Suppressor macrophage treated with lipopolysaccharide for 4 hours (primary cell): ENCODE measurements at regions not wholly inside any gene's neighbourhood (a gene's known extent, or its start where the extent isn't known, plus 50 kb on each side); places are given as distances from the start of the nearest gene placed in this dataset.
"Not testable (repeated sequence)": the region's sequence is repeated elsewhere in the genome, so short reads cannot be mapped to it uniquely, and the experiment has no call there.

Experiments used
- DNase-seq: peaks from one replicate; pipeline ENCODE4 v3.0.0-alpha.2; 2020

- DNase-seq: no peak
Measured at GRCh38 chr14:103232031-103232808, 101.8 kb upstream of the EIF5 start.

DNA sequence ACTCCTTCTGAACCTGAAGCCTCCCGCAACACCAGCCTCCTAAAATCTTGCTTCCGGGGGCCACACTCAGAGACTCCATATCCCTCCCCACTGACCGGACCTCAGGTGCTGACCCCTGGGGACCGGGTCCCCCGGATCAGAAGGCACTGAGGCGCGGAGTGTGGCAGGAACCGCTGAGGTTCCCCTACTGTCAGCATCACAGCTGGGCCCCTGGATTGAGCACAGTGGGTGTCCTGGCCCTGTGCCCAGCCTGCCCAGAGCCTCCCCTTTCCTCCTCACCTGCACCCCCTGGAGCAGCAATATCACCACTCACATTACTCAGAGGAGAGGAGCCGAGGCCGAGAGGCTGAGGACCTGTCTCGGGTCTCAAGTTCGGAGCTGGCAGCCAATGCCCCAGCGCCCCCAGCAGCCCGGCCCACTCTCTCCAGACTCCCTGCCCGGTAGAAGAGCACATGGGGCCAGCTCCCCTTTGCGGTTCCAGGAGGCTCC lies 101.2 kb upstream of the EIF5 start:
- no peak for DNase-seq

DNA sequence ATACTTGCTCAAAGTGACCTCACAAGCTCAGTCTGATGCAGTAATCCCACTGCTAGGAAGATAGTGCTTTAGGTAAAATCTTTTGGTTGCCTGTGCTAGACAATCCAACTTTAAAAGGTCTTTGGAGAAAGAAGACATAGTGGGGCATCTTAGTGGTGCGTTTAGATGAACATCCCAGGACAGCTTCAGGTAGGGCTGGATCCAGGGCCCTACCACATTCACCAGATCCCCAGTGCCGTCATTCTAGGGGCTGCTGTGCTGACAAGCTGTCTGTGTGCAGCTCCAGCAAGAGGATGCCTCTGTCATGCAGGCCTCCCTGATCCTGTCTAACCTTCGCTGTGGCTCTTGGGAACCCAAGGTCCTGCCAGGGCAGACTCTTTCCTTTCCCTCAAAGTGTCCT lies 100.7 kb upstream of the EIF5 start:
- DNase-seq: no peak

GRCh38 chr14:103234826-103235225 lies 99.2 kb upstream of the EIF5 start:
- not testable (repeated sequence) for DNase-seq

- DNase-seq: not testable (repeated sequence)
Measured at GRCh38 chr14:103235506-103235905, 98.5 kb upstream of the EIF5 start.

DNA sequence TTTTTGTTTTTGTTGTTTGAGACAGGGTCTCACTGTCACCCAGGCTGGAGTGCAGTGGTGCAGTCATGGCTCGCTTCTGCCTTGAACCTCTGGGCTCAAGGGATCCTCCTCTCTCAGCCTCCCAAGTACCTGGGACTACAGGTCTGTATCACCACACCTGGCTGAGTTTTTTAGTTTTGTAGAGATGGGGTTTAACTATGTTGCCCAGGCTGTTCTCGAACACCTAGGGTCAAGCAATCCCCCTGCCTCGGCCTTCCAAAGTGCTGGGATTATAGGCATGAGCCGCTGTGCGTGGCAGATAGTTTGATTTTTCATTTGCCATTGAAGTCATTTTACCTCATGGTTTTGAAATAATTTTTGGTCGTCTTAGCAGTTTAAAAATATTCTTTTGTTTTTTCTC lies 94.3 kb upstream of the EIF5 start:
- no peak for DNase-seq

GRCh38 chr14:103241531-103241930 lies 92.5 kb upstream of the EIF5 start:
- DNase-seq: no peak

GRCh38 chr14:103243764-103244737 lies 90.0 kb upstream of the EIF5 start:
- DNase-seq: no peak

GRCh38 chr14:103245624-103246031 lies 88.4 kb upstream of the EIF5 start:
- not testable (repeated sequence) for DNase-seq

DNA sequence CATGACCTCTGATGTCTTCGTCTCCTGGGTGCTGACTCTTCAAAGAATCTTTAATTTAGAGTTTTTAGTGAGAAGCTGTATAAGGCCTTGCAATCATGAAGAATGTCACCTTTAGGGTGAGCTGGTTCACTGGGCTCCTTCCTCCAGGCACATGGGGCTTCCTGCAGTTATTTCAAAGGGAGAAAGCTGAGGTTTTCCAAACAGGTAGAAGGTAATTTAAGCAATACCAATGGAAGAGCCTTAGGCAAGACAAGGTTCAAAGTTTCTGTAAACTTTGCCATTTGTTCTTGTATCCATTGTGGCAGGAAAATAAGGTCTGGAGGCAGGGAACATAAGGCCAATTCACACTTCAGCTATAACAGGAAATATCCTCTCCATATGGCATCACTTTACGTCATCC lies 88.0 kb upstream of the EIF5 start:
- no peak for DNase-seq

DNA sequence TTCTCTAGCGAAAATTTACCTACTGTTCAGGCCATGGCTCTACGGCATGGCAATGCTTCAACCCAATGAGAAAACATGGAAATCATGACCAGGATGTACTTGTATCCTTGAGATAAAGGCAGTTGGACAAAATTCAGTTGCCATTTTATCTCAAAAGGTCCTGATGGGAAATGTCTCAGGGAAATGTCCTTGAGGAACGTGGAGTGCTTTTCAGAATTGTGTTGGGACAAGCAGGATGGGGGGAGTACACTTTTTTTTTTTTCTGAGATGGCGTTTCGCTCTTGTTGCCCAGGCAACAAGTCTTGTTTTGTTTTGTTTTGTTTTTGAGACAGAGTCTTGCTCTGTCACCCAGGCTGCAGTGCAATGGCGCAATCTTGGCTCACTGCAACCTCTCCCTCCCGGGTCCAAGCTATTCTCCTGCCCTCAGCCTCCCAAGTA lies 86.8 kb upstream of the EIF5 start:
- no peak for DNase-seq

DNA sequence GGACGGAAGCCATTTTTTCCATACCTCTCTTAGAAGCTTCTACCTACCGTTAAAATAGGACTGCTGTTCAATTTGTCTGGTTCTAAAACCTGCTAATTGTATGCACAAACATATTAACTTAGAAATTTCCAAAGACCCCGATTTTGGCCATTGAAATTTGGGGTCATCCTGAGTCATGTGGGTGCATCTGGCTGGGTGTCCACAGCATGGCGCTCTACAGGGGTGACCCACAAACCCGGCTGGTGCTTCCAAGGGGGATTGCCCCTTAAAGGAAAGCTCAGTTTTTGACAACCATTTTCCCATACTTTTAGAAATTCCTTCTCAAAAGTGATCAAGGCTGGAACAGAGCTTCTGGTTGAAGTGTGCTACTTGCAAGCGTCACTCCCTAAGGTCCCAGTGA lies 83.9 kb upstream of the EIF5 start:
- DNase-seq: no peak

DNA sequence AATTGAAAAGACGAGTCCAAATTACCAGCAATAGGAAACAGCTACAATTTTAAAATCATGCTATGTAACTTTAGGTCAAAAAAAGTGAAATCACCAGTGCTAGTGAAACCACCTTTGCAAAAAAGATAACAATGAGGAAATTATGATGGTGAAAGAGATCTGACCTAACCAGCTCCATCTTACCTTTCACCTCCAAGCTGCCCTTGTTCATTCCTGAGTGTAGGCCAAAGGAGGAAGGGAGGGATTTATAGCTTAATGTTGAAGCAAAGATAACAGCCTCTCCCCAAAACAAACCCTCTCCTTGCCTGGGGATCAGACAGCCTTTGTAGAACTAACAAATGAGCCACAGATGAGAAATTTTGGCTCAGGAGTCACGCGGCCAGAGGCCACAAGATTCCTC lies 83.2 kb upstream of the EIF5 start:
- DNase-seq: no peak

GRCh38 chr14:103255555-103255954 lies 78.5 kb upstream of the EIF5 start:
- DNase-seq: no peak

- no peak for DNase-seq
Measured at GRCh38 chr14:103256406-103256805, 77.6 kb upstream of the EIF5 start.

DNA sequence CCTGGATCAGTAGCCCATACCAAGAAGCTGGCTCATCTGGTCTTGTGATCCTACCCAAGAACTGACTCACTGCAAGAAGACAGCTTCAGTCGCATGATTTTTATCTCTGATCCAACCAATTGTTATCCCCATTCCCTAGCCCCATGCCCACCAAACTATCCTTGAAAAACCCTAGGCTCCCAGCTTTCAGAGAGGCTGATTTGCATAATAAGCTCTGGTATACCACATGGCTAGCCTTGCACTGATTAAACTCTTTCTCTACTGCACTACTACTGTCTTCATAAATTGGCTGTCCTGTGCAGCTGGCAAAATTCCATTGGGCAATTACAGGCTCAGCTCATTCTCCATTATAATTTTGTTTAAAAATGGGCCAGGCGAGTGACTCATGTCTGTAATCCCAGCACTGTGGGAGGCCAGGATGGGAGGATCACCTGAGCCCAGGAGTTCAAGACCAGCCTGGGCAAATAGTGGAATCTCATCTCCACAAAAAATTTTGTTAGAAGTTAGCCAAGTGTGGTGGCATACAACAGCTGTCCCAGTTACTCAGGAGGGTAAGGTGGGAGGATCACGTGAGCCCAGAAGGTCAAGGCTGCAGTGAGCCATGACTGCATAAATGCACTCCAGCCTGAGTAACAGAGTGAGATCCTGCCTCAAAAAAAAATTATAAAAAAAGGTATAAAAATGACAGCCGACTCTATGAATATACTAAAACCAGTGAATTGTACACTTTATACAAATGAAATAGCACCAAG lies 76.7 kb upstream of the EIF5 start:
- DNase-seq: no peak

DNA sequence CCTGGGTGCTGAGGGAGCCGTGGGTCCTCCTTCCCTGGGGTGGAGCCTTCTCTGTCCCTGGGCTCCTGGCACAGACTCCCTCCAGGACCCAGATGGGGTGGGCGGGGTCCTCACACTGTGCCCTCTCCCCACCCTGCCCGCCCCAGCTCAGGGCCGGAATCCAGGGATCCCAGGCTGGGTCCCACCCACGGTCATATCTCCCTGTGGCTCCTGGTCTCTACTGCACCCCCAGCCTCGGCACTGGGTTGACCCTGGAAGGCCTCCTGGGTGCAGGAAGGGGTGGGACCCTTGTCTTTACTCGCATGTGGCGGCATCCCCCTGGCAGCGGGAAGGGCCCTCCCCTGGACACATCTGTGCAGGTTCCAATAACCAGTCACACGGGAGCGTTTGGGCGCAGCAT lies 75.8 kb upstream of the EIF5 start:
- DNase-seq: no peak

DNA sequence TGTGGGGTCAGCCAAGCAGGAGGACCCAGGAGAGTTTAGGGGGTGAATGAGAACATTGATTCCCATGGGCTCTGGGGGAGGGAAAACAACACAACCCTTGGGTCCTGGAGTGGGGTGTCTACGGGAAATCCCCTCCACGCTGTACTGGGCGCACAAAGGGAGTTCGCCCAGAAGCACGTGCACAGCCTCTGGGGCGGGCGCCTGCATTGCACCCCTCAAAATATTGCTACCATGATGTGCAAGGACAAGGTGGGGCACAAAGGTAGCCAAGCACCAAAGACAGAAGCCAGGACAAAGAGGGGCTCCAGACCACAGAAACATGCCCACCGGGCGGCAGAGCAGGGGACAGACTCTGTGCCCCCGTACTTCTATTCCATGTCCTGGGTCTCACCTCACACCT lies 74.9 kb upstream of the EIF5 start:
- no peak for DNase-seq

GRCh38 chr14:103259801-103260628 lies 74.0 kb upstream of the EIF5 start:
- no peak for DNase-seq

GRCh38 chr14:103260629-103261124 lies 73.4 kb upstream of the EIF5 start:
- DNase-seq: peak; percentile 98

DNA sequence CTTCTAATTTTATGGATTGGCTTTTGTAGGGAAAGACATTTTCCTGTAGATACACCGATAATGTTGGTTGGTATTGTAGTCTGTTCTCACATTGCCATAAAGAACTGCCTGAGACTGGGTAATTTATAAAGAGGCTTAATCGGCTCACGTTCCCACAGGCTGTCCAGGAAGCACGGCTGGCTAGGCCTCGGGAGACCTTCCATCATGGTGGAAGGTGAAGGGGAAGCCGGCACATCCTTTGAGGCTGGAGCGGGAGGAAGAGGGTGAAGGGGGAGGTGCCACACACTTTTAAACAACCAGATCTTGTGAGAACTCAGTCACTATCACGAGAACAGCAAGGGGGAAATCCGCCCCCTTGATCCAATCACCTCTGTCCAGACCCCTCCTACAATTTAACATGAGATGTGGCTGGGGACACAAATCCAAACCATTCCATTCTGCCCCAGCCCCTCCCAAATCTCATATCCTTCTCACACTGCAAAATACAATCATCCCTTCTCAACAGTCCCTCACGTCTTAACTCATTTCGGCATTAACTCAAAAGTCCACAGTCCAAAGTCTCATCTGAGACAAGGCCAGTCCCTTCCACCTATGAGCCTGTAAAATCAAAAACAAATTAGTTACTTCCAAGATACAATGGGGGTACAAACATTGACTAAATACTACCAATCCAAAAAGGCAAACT lies 66.7 kb upstream of the EIF5 start:
- no peak for DNase-seq
